ENCODE measurements at regions not wholly inside any gene's neighbourhood (a gene's known extent, or its start where the extent isn't known, plus 50 kb on each side); places are given as distances from the start of the nearest gene placed in this dataset.

- Histone ChIP-seq H3K27me3 (no peaks in the 10 kb centered on the region), H3K36me3 (ENCODE audit: low read depth, missing control alignments) (no peaks in the 10 kb centered on the region), H3K4me1 (no peaks in the 10 kb centered on the region), H3K4me3 (no peak overlapping the region), H3K9me3 (no peaks in the 10 kb centered on the region), H3K27ac (no peak overlapping the region)
- TF ChIP-seq CTCF (IDR thresholded peaks at IDR 0.05) (no peak), POLR2A (IDR thresholded peaks at IDR 0.05) (no peak)
- WGBS, 2 donors, result 43 to 78% methylated on average over 1 of the region's 1 CpG
- intact Hi-C loops (cut with DNase I; ENCODE audit: low total_unique reads), result no loop called here
- DNase-seq, result no peak
Measured at GRCh38 chr5:43873791-43874190, 270.8 kb downstream of the NNT start.

GRCh38 chr5:43859309-43859708 lies 256.3 kb downstream of the NNT start:
- Histone ChIP-seq H3K4me1 (peaks cover 5% of the 10 kb centered on the region), H3K36me3 (ENCODE audit: low read depth, missing control alignments) (no peaks in the 10 kb centered on the region), H3K4me3 (no peak overlapping the region), H3K9me3 (no peaks in the 10 kb centered on the region), H3K27me3 (no peaks in the 10 kb centered on the region), H3K27ac (no peak overlapping the region)
- TF ChIP-seq CTCF (IDR thresholded peaks at IDR 0.05) (no peak), POLR2A (IDR thresholded peaks at IDR 0.05) (no peak)
- intact Hi-C loops (cut with DNase I; ENCODE audit: low total_unique reads), result no loop called here
- no peak for DNase-seq

- TF ChIP-seq POLR2A (IDR thresholded peaks at IDR 0.05) (no peak), CTCF (IDR thresholded peaks at IDR 0.05) (no peak)
- H3K4me3 ChIP-seq, result no peak overlapping the region
- no peaks in the 10 kb centered on the region for H3K9me3 ChIP-seq
- no peaks in the 10 kb centered on the region for H3K27me3 ChIP-seq
- intact Hi-C loops (cut with DNase I; ENCODE audit: low total_unique reads), result no loop called here
- WGBS, 2 donors, result 23 to 32% methylated on average over 5 of the region's 5 CpGs
- no peak overlapping the region for H3K27ac ChIP-seq
- no peak for DNase-seq
- no peaks in the 10 kb centered on the region for H3K36me3 ChIP-seq (ENCODE audit: low read depth, missing control alignments)
- H3K4me1 ChIP-seq, result peaks cover 5% of the 10 kb centered on the region
Measured at GRCh38 chr5:43855452-43855851, 252.5 kb downstream of the NNT start.

GRCh38 chr5:43854697-43855292 lies 251.8 kb downstream of the NNT start:
- intact Hi-C loops (cut with DNase I; ENCODE audit: low total_unique reads), result no loop called here
- Histone ChIP-seq H3K9me3 (no peaks in the 10 kb centered on the region), H3K27ac (no peak overlapping the region), H3K27me3 (no peaks in the 10 kb centered on the region), H3K4me1 (peaks cover 5% of the 10 kb centered on the region), H3K36me3 (ENCODE audit: low read depth, missing control alignments) (no peaks in the 10 kb centered on the region), H3K4me3 (no peak overlapping the region)
- TF ChIP-seq POLR2A (IDR thresholded peaks at IDR 0.05) (no peak), CTCF (IDR thresholded peaks at IDR 0.05) (no peak)
- DNase-seq, result no peak
- 76% methylated on average over 1 of the region's 1 CpG for WGBS, 2 donors

- intact Hi-C loops (cut with DNase I; ENCODE audit: low total_unique reads), result no loop called here
- WGBS, 2 donors, result 72 to 74% methylated on average over 4 of the region's 4 CpGs
Measured at GRCh38 chr5:43852279-43852678, 249.3 kb downstream of the NNT start.

More at GRCh38 chr5:43852279-43852678, 249.3 kb downstream of the NNT start:
- peaks cover 5% of the 10 kb centered on the region for H3K4me1 ChIP-seq
- no peak for DNase-seq
- no peaks in the 10 kb centered on the region for H3K9me3 ChIP-seq
- no peaks in the 10 kb centered on the region for H3K36me3 ChIP-seq (ENCODE audit: low read depth, missing control alignments)
- TF ChIP-seq CTCF (IDR thresholded peaks at IDR 0.05) (no peak), POLR2A (IDR thresholded peaks at IDR 0.05) (no peak)
- H3K27ac ChIP-seq, result no peak overlapping the region
- H3K4me3 ChIP-seq, result no peak overlapping the region
- H3K27me3 ChIP-seq, result no peaks in the 10 kb centered on the region

Data from testis (tissue), 2 donors.